ENCODE measurements at regions not wholly inside any gene's neighbourhood (a gene's known extent, or its start where the extent isn't known, plus 50 kb on each side); places are given as distances from the start of the nearest gene placed in this dataset.

DNA sequence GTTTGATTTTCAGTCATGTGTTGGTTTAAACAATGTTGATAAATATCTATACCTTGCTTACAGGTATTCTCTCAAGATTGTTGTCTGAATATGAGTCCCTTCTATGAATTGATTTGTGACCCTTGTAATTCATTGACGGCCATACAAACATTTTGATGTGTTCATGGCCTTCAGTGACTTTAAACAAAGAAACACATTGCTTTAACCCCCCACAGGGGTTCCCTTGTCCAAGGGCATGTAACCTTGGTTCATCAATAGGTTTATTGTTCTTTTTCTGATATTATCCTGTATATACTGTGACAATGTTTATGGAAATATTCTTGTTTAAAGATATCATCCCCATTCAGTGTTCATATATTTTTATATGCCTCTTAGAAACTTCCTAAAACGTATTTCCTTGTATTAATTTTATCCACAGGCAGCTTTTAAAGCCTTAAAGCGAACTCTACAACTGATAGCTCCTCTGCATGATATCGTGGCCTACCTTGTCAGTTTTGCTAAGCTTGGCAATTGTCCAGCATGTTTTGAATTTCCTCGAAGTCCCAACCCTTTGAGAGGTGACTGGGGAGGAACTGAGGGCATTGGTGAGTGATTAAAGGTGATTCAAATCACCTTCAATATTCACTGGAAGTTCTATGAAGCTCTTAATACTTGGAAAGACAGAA lies 87.0 kb downstream of the CD164 start:
- no peak for DNase-seq

DNA sequence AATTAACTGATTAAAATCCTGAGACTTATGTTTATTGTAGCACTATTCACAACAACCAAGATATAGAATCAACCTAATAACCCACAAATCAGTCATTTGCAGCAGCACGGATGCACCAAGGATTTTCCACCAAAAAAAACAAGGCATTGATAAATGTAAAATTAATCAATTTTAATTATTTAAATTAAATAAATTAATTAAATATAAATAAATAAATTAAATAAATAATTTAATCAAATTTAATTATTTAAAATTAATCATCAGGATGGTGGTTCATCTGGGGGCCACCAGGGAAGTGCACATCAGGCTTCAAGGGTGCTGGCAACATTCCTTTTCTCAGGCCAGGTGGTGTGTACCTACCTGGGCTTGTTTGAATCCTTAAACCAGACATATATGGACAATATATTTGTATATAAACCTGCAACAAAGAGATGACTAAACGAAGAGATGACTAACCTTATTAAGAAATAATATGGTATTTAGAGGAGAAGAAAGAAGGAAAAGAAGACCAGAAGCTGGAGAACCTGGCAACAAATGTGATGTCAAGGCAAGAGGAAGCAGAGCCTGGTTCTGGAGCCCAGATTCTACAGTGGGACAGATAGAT lies 89.2 kb downstream of the CD164 start:
- no peak for DNase-seq

DNA sequence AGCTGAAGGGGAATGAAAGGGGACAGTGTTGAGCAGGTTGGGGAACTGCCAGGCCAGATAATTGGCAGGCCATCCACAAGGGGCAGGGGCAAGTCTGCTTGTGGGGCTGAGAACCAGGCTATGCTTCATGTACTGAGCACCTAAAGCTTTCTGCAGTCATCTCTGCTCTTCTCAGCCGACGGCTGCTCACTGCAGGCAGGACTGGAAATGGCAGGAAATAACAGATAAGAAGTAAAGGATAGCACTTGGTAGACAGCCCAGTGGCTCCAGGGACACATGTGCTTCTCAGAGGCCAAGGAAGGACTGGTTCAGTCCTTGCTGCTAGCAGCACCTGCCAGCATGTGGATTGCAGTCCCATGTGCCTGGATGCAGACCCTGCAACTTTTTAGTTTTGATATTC lies 89.8 kb downstream of the CD164 start:
- no peak for DNase-seq

DNA sequence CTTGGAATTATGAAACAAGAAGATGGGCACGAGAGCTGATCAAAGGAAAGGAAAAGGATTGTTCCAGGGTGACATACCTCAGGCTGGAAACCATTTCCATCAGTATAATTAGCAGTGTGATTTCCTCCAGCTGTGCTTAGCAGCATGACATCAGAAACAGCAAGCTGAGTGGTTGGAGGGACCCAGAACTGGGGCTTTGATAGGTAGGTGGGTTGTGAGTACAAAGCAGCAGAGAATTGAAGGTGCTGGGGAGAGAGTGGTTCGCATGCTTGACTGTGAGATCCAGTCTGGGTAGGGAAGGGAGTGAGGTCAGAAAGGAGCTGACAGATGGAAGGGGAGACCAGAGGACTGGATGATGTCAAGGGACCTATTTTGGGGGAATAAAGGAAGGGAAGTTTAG lies 90.4 kb downstream of the CD164 start:
- no peak for DNase-seq

DNA sequence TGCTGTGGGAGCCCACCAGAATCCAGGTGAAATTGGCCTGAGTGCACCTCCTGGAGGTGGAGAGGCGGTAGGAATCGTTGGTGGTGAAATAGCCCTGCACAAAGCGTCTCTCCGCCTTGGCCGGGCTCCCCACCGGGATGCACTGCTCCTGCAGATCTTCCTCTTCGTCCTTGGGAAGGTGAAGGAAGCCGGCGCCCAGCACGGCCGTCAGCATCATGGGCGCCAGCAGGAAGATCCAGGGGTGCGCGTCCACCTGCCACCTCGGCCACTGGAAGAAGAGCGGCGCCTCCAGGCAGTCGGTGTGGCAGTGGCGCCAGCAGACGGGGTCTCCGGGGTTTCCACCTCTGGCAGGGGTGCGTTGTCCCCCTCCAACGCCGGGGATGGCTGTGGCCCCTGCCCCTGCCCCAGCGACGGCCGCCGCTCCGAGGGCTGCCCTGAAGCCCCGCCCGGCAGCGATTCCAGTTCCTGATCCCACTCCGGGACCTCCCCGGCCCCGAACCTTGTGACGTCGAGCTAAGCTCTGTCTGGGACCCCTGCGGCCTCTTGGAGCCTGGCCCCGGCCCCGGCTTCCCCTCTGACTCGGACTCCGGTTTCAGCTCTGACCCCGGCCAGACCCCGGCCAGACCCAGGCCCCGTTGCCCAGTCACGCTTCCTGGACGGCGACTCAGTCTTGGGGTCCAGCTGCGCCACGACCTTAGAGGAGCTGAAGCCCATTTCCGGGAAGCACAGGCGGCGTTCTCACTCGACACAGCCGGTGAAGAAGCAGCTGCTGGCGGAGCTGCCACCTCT lies 91.9 kb downstream of the CD164 start:
- DNase-seq = no peak

DNA sequence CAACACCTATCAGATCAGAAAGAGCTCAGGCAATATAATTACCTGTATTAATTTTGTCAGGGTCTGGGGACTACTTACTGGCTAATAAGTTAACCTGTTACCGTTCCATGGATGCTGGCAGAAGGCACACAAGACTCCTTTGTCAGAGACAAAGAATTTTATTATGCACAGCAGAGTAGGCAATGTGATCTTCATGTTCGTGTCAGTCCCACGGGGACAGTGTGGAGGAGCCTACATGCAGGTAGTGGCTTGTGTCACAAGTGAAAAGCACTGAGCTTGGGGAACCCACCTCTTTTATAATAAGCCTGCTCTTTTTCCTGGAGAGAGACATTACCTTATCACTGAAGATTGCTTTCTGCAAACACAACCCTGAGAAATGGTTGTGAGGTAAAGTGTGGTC lies 96.9 kb downstream of the CD164 start:
- no peak for DNase-seq

DNA sequence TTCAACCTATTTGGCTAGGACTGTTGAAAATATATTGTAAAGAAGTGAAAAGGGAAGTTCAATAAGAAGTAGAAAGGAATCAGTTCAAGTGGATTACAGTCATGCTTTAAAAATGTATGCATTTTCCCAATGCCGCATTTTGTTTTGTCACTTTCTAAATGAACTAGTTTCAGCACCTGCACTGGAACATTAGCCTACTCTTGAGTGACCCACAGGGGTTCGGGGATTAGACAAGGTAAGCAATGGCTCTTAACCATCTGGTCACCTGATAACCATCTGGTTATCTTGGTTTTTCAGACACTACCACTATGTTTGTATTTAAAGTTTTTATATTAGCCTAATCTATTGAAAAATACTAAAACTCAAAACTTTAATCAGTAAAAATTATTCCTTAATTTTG lies 97.6 kb downstream of the CD164 start:
- DNase-seq = no peak

DNA sequence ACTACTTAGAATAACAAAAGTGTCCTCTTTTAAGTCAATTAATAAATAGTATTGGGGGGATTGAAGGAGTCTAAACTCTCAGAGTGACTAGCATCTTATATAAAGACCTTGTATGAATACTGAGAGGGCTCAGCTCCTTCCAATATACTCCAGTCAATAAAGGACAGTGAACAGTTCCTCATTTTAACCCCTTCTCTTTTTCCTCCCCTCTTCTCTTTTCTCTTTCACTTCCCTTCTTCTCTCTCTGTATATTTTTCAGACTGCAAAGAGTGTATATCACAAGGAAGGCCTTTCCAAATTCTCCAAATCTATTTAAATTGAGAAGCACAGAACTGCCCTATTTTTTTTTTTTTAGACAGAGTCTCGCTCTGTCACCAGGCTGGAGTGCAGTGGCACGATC lies 99.5 kb downstream of the CD164 start:
- no peak for DNase-seq

DNA sequence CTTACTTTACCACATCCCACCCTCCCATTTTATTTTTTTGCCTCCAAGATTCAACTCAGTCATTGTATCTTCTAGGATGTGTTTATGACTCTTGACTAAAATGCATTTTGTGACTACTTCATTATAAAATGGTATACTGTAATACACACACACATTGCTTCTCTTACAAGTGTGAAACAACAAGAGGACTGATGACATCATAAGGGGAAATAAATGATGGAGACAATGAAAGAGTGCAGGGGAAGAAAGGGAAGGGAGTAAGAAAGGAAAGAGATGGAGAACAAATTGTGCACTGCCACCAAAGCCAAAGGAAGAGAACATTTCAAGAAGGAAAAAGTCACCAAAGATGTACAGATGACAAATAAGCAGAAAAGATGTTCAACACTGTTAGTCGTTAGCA lies 102.6 kb downstream of the CD164 start:
- no peak for DNase-seq

DNA sequence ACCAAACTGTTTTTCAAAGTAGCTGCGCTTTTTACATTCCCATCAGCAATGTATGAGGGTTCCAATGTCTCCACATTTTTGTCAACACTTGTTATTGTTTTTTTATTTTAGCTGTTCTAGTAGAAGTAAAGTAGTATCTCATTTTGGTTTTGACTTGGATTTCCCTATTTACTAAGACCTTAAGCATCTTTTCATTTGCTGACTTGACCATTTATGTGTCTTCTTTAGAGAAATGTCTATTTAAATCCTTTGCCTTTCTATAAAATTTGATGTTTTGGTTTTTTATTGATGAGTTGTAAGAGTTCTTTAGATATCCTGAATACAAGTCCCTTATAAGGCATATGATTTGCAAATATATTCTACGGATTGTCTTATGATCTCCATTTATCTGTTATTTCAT lies 110.6 kb downstream of the CD164 start:
- no peak for DNase-seq

DNA sequence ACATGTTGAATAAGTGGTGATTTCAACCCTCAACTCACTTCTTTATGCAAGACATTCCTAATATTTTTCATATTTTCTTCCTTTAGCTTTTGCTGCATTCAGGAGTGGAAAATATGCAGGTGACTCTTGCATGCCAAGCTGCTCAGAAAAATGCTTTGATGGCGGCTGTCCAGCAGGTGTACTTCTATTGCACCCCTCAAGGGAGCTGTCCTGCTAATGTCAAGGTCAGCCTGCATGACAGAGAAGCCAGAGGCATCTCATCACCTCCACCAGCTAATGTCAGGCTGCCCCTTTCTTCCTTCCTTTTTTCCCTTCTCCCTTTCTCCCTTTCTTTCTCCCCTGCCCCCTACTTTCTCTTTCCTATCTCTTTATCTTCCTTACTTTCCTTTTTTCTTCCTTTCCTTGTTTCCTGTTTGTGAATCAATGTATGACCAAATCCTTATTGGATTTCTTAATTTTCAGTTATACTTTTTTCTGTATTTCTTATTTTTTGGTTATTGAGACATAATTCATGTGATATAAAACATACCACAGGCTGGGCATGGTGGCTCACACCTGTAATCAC lies 112.2 kb downstream of the CD164 start:
- DNase-seq = no peak

DNA sequence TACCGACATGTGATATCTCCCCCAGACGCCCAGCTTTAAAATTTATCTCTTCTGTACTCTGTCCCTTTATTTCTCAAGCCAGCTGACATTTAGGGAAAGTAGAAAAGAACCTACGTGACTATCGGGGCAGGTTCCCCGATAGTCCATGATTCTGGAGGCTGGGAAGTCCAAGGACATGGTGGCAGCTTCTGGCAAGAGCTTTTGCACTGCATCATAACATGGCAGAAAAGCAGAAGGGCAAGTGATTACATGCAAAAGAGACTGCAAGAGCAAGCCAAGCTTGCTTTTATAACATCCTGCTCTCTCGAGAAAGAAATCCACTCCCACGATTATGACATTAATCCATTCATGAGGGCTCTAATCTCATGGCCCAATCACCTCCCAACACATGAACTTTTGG lies 113.2 kb downstream of the CD164 start:
- no peak for DNase-seq

DNA sequence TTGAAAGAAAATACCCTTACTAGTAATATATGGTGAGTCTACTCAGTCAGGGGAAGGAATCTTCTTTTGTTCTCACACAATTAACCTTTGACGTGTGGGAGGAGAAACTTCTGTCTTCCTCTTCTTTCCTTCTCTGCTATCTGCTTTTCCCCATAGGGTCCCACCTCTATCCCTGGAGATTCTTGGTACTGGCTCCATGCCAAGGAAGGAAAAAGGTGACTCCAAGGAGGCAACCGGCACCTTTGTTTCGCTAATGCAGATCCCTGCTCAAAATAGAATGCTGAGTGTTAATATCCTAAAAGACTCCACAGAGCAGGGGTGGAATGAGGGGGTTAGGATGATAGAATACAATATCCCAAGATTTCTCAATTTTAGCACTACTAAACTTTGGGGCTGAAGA lies 116.7 kb downstream of the CD164 start:
- DNase-seq = no peak

DNA sequence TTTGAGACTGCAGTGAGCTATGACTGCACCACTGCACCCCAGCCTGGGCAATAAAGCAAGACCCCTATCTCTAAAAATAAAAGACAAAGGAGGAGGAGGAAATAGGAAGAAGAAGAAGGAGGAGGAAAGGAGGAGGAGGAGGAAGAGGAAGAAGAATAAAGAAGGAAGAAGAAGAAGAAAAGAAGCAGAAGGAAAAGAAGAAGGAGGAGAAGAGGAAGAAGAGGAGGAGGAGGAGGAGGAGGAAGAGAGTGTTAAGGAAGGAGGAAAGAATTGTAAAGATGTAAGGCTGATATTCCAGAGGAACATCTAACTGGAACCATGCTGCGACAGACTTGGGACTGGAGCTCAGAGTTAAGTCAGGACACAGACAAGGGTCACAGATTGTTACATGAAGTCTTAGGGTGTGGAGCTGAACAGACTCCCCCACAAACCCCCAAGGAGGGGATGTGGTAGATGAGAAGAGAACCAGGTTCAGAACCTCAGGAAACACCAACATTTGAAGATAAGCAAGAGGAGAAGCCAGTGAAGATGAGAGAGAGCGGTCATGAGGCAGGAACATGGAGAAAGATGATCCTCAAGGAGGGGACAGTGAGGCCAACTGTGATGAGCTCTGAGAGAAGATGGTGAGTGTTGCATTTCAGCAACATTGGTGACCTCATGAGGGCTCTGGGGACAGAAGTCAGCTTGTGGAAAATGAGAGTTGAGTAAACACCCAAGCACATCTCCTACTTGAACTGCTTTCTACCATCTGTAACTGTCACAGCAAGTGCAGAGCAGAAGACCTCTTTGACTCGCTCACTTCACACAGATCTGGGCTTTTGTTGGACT lies 118.2 kb downstream of the CD164 start:
- no peak for DNase-seq

DNA sequence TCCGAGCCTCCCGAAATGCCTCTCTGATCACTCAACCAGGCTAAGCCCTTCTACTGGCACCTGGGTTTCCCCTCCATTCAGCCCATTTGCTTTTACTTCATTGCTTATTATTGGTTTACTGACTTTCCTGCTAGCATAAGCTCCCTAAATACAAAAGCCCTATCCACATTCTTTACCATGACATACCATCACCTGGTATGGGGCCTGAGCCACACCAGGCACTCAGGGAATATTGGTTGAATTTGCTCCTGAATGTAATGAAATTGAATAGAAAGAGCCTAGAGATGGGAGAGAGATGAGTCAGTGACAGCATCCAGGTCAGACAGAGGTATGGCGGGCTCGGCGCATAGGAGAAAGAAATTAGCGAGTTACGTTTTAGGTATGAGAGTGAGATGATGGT lies 120.0 kb downstream of the CD164 start:
- DNase-seq = no peak

DNA sequence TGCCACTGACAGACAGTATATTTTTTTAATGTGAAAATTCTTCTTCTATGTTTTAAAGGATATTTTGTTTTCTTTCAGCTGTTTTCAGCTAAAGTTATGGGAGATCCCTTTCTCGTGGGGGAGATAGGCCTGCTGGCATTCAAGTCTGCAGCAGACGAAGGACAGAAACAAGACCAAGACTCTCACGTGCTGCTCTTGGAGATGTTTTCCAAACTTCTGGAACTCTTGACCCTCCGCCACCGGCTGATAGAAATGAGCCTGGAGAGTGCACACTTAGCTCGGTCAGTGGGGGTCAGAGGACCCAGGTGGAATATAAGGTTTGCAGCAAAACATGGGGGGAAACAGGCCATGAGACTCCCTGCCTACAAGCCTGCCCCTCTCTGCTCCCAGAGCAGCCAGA lies 120.5 kb downstream of the CD164 start:
- no peak for DNase-seq

DNA sequence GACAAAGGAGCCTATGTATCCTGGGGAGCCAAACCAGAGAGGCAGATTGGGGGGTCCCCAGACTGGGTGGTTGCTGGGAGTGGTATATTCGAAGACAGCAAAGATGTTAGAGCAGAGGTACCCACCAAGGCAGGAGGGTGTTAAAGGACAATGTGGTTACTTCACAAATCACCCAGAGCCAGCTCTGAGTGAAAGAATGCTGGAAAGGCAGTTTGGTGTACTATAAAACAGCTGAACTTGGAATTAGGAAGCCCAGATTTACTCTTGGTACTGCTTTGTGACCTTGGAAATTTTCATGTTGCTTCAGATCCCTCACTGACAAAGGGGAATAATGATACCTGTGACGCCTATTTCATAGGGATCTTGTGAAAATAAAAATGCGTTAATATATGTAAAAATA lies 121.6 kb downstream of the CD164 start:
- DNase-seq = no peak

DNA sequence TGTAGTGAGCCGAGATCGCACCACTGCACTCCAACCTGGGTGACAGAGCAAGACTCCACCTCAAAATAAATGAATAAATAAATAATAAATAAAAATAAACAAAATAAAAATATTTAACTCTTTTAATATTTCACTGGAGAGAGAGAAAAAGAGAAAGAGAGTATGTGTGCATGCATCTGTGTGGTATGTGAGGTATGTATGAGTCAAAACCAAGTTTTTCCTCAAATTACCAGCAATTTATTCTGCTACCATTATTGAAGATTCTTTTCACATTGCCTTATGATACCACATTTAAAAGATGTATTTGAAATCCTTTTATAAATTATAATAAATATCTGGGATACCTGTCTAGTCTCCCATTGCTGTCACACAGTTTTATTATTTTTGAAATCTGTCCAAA lies 122.1 kb downstream of the CD164 start:
- DNase-seq = peak; percentile 59

DNA sequence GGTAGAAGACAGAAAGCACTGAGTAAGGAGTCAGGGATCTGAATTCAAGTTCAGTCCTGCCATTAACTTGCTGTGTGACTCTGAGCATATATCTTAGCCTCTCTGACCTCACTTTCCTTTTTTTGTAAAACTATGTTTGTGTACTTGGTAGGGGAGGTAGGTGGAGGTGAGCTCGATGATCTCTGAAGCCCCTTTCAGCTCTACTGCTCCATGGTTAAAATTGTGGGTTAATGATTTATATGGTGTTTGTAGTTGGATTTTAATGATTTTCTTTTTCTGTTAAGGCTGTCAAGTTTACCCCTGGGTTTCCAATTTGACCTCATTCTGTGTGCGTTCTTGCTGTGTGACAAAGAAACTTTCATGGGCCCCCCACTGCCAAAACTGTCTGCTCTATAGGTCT lies 124.1 kb downstream of the CD164 start:
- no peak for DNase-seq

DNA sequence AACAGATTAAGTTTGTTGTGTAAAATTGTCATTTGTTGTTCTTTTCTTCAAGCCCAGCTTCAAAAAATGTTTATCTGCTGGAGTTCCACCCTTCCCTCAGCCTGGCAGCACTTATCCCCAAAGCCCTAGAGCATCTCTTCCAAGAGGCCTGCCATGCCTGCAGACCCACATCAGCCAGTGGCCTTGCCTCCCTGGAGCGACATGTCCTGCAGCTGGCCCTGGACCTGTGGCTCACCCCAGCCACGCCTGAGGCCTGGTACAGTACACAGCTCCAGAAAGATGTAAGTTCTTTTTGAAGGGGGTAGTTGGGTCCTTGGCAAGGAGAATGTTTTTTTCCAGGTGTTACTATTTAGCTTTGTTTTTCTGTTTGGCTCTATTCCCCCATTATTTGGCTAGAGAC lies 124.8 kb downstream of the CD164 start:
- no peak for DNase-seq

DNA sequence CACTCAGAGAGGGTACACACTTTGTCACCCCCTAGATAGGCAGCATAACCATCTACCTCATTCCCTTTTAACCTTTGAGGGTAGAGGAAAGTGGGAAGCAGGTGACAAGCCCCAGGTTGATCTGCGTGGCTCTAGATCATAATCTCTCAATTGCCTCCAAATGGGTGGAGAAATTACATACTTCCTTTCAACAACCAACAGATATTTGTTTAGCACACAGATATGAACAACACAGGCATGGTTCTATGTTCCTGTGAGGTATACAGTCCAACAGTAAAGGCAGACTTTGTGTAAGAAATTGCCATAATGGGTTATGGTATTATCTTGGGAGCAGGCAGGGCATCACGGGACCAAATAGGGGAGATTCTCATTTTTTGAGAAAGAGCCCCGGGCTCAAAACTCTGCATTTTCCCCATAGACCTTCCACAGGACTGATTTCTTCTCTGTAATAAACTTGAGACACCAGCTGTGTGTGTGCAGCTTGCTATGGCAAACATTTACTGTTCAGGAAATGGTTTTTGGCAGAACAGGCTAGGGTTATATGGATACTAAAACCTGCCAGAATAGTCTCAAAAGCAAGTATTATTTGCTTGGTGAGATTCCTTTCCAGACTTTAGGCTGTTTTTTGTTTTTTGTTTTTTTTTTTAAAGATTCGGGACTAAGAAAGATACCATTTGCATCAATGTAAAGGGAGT lies 126.2 kb downstream of the CD164 start:
- DNase-seq = no peak

DNA sequence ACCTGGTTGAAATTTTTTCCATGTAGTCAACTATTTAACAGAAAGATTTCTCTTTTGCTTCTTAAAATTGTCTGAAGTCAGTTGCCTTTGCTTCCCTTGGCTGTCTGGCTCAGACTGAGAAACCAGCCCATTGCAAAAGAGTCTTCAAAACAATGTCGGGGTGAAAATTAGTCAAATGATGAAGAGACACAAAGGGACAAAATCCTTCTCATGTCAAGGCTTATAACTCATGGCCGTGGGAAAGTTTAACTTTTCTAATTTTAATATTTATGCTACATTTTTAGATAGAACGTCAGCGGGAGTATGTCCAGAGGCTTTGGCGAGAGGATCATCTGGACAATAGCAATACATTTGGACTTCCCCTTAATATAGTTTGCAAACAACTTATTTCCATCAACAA lies 127.2 kb downstream of the CD164 start:
- no peak for DNase-seq

DNA sequence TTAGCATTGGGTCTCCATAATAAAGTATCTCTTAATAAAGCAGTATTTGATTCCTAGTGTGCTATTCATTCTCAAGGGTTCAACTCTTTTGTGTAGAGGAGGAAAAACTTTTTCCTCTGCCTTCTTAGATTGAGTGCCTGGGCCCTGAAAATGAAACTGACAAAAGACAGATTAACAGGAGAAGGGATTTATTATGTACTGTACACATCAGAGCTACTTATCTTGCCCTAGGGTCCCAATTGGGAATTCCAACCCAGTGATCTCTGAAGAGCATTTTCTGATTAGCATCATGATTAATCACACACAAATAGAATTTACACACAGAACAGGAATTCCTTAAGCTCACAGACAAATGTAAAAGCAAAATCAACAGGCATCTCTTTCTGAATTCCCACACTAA lies 128.9 kb downstream of the CD164 start:
- no peak for DNase-seq
